ENCODE measurements at regions not wholly inside any gene's neighbourhood (a gene's known extent, or its start where the extent isn't known, plus 50 kb on each side); places are given as distances from the start of the nearest gene placed in this dataset.

- TF ChIP-seq, protein P1, sequence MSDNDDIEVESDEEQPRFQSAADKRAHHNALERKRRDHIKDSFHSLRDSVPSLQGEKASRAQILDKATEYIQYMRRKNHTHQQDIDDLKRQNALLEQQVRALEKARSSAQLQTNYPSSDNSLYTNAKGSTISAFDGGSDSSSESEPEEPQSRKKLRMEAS (CRISPR knock-in tag; IDR thresholded peaks at IDR 0.05): no peak
- TF ChIP-seq TEAD1 (CRISPR knock-in tag; IDR thresholded peaks at IDR 0.05): no peak
Observed at GRCh38 chrX:76996641-76997040, 450.5 kb upstream of the FGF16 start (continued).

DNA sequence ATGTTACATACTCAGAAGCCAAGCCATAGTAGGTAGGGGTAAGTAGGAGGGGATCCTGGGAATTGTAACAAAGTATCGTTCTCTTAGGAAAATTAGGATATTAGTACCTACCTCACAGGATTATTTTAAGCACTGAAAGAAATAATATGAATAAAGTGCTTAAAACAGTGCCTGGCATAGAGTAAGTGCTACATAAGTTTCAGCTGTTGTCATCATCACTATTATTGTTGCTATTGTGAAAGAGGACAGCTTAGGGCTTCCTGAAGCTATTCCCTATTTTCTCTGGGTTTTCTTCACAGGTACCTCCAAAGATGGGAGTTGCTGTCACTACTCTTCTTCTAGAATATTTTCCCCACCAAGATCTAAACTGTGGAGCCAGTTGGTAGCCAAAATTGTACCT is 443.7 kb upstream of the FGF16 start:
- no peak for DNase-seq (ENCODE audit: low spot score)
- TF ChIP-seq SOX15 (CRISPR knock-in tag; IDR thresholded peaks at IDR 0.05) (no peak), FOXJ3 (CRISPR knock-in tag; IDR thresholded peaks at IDR 0.05; ENCODE audit: borderline replicate concordance) (no peak), NR2C2 (CRISPR knock-in tag; IDR thresholded peaks at IDR 0.05) (no peak), IRF1 (CRISPR knock-in tag; IDR thresholded peaks at IDR 0.05) (no peak), ZNF121 (CRISPR knock-in tag; IDR thresholded peaks at IDR 0.05) (no peak), JAZF1 (CRISPR knock-in tag; IDR thresholded peaks at IDR 0.05) (no peak)
- TF ChIP-seq, protein P1 (CRISPR knock-in tag; IDR thresholded peaks at IDR 0.05): no peak
- TF ChIP-seq, protein P2, sequence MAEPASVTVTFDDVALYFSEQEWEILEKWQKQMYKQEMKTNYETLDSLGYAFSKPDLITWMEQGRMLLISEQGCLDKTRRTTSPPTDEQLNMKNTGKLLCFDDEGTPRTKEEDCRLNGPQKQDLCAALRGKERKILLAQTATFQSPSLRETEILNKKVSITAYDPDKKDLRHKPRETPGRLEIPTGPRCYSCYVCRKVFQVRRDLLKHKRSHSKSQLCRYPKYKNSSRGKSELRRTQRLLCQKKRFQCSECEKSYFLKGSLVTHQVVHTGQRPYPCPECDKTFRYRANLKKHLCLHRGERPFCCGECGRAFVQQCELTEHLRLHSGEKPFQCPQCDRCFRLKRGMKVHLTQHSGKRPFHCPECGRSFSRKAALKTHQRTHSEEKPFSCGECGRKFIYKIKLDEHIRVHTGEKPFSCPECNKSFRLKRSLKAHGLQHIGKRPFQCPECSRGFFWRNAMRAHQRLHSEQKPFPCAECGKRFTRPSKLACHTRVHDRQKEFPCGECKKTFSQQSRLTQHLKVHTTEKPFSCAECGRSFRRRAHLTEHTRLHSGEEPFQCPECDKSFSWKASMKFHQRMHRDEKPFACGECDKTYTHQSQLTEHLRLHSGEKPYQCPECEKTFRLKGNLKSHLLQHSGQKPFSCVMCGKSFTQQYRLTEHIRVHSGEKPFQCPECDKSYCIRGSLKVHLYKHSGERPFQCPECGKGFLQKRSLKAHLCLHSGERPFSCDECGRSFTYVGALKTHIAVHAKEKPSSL (CRISPR knock-in tag; conservative IDR thresholded peaks at IDR 0.05): no peak
- Mint-ChIP-seq H3K4me1 (no peaks in the 10 kb centered on the region), H3K27me3 (ENCODE audit: low read depth) (no peaks in the 10 kb centered on the region), H3K4me3 (no peak overlapping the region), H3K9me3 (peaks cover 9% of the 10 kb centered on the region; the same call in 1 of the 2 replicates), H3K36me3 (peaks cover 7% of the 10 kb centered on the region), H3K27ac (no peak overlapping the region)
- POLR2A ChIA-PET: no interaction called here
- CTCF ChIA-PET: no interaction called here
- no peak for ATAC-seq

GRCh38 chrX:77003956-77004355 is 443.2 kb upstream of the FGF16 start:
- no peaks in the 10 kb centered on the region for H3K27me3 Mint-ChIP-seq (ENCODE audit: low read depth)
- peaks cover 7% of the 10 kb centered on the region; the same call in 1 of the 2 replicates for H3K36me3 Mint-ChIP-seq
- no peak overlapping the region for H3K27ac Mint-ChIP-seq
- POLR2A ChIA-PET: no interaction called here
- no peaks in the 10 kb centered on the region for H3K4me1 Mint-ChIP-seq
- CTCF ChIA-PET: no interaction called here
- no peak overlapping the region for H3K4me3 Mint-ChIP-seq
- H3K9me3 Mint-ChIP-seq: peaks cover 9% of the 10 kb centered on the region; the same call in 1 of the 2 replicates
- DNase-seq (ENCODE audit: low spot score) (no peak), ATAC-seq (no peak)
- TF ChIP-seq CREB1 (CRISPR knock-in tag; IDR thresholded peaks at IDR 0.05): no peak
- no peak for TF ChIP-seq EMX1 (CRISPR knock-in tag; IDR thresholded peaks at IDR 0.05)
- no peak for TF ChIP-seq SMAD4 (CRISPR knock-in tag; IDR thresholded peaks at IDR 0.05)
- TF ChIP-seq, protein P3, sequence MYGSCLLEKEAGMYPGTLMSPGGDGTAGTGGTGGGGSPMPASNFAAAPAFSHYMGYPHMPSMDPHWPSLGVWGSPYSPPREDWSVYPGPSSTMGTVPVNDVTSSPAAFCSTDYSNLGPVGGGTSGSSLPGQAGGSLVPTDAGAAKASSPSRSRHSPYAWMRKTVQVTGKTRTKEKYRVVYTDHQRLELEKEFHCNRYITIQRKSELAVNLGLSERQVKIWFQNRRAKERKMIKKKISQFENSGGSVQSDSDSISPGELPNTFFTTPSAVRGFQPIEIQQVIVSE (CRISPR knock-in tag; IDR thresholded peaks at IDR 0.05; ENCODE audit: borderline replicate concordance): no peak
- no peak for TF ChIP-seq RORB (CRISPR knock-in tag; IDR thresholded peaks at IDR 0.05)
- TF ChIP-seq ARID4B (CRISPR knock-in tag; IDR thresholded peaks at IDR 0.05; ENCODE audit: borderline replicate concordance): no peak
- no peak for TF ChIP-seq ZNF423 (CRISPR knock-in tag; IDR thresholded peaks at IDR 0.05)
- no peak for TF ChIP-seq ZNF219 (CRISPR knock-in tag; IDR thresholded peaks at IDR 0.05; ENCODE audit: borderline replicate concordance)
- no peak for TF ChIP-seq NR1H2 (CRISPR knock-in tag; IDR thresholded peaks at IDR 0.05)
- TF ChIP-seq, protein P4, sequence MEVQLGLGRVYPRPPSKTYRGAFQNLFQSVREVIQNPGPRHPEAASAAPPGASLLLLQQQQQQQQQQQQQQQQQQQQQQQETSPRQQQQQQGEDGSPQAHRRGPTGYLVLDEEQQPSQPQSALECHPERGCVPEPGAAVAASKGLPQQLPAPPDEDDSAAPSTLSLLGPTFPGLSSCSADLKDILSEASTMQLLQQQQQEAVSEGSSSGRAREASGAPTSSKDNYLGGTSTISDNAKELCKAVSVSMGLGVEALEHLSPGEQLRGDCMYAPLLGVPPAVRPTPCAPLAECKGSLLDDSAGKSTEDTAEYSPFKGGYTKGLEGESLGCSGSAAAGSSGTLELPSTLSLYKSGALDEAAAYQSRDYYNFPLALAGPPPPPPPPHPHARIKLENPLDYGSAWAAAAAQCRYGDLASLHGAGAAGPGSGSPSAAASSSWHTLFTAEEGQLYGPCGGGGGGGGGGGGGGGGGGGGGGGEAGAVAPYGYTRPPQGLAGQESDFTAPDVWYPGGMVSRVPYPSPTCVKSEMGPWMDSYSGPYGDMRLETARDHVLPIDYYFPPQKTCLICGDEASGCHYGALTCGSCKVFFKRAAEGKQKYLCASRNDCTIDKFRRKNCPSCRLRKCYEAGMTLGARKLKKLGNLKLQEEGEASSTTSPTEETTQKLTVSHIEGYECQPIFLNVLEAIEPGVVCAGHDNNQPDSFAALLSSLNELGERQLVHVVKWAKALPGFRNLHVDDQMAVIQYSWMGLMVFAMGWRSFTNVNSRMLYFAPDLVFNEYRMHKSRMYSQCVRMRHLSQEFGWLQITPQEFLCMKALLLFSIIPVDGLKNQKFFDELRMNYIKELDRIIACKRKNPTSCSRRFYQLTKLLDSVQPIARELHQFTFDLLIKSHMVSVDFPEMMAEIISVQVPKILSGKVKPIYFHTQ (CRISPR knock-in tag; IDR thresholded peaks at IDR 0.05): no peak
- TF ChIP-seq TEAD4 (CRISPR knock-in tag; IDR thresholded peaks at IDR 0.05): no peak
- TF ChIP-seq ATF6 (CRISPR knock-in tag; IDR thresholded peaks at IDR 0.05): no peak

All from WTC11 (cell line).